IPS DF 6.9 (cell line): ENCODE measurements at regions not wholly inside any gene's neighbourhood (a gene's known extent, or its start where the extent isn't known, plus 50 kb on each side); places are given as distances from the start of the nearest gene placed in this dataset.
"Not testable (repeated sequence)": the region's sequence is repeated elsewhere in the genome, so short reads cannot be mapped to it uniquely, and the experiment has no call there.

Experiments used
- DNase-seq: peaks from one replicate; pipeline ENCODE4 v3.0.0-alpha.2; 2013; ENCODE audit warnings: low read depth, low spot score
- H3K27ac ChIP-seq: one replicate; pipeline ENCODE4 v1.5.1; 2013; ENCODE audit warnings: low read length, control low read depth
- H3K27me3 ChIP-seq: 2 replicates; pipeline ENCODE4 v1.6.1; 2013; ENCODE audit warnings: mild to moderate bottlenecking, low read length; ENCODE audit not compliant: control insufficient read depth, insufficient read depth
- H3K36me3 ChIP-seq: 2 replicates; pipeline ENCODE4 v1.6.1; 2013; ENCODE audit warnings: low read length; ENCODE audit not compliant: control insufficient read depth, insufficient read depth
- H3K4me1 ChIP-seq: 2 replicates; pipeline ENCODE4 v1.6.1; 2013; ENCODE audit warnings: low read length; ENCODE audit not compliant: control insufficient read depth, insufficient read depth
- H3K4me3 ChIP-seq: 2 replicates; pipeline ENCODE4 v1.5.1; 2013; ENCODE audit warnings: mild to moderate bottlenecking, low read length
- H3K9me3 ChIP-seq: 2 replicates; pipeline ENCODE4 v1.6.1; 2013; ENCODE audit warnings: low read length, inconsistent platforms; ENCODE audit not compliant: control insufficient read depth, insufficient read depth
- WGBS: extraction: QIAGEN DNeasy Blood & Tissue Kit; methylation state at CpG from one replicate; pipeline ENCODE4 v1.1.7; 2013; ENCODE audit warnings: mixed read lengths, missing lambda C conversion rate; ENCODE audit not compliant: insufficient read length, insufficient coverage; 5-methylcytosine and 5-hydroxymethylcytosine counted together

DNA sequence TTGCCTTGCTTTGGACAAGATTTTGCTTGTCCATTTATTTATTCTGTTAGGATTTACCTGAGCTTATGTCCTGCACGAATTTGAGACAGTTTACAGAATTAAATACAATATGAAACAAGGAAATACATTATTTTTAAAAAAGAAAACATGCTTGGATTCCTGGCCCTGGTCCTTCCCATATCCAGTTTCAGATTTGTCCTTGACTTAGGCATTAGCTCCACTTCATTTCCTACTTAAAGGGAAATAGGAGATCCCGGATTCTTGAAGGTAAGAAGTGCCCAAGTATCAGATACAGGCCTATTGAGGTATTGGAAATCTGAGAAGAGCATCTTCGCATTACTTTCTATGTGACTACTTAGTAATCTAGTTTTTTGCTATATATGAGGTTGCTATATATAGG lies 672.0 kb downstream of the SI start:
- H3K36me3 ChIP-seq: no peaks in the 10 kb centered on the region
- no peaks in the 10 kb centered on the region for H3K4me1 ChIP-seq
- H3K27me3 ChIP-seq: no peaks in the 10 kb centered on the region
- H3K9me3 ChIP-seq: no peaks in the 10 kb centered on the region
- no peak overlapping the region for H3K27ac ChIP-seq
- WGBS: no CpG with 5 or more reads among the region's 3 CpGs
- H3K4me3 ChIP-seq: no peak overlapping the region
- no peak for DNase-seq

DNA sequence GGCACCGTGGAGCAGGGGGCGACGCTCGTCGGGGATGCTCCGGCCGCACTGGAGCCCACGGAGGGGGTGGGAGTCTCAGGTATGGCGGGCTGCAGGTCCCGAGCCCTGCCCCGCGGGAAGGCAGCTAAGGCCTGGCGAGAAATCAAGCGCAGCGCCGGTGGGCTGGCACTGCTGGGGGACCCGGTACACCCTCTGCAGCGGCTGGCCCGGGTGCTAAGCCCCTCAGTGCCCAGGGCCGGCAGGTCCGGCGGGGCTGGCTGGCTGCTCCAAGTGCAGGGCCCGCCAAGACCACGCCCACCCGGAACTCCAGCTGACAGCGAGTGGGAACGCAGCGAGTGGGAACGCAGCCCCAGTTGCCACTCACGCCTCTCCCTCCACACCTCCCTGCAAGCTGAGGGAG lies 676.4 kb downstream of the SI start:
- WGBS: no CpG with 5 or more reads among the region's 30 CpGs
- H3K9me3 ChIP-seq: no peaks in the 10 kb centered on the region
- no peaks in the 10 kb centered on the region for H3K36me3 ChIP-seq
- H3K4me3 ChIP-seq: no peak overlapping the region
- no peak for DNase-seq
- no peaks in the 10 kb centered on the region for H3K27me3 ChIP-seq
- no peaks in the 10 kb centered on the region for H3K4me1 ChIP-seq
- H3K27ac ChIP-seq: no peak overlapping the region

DNA sequence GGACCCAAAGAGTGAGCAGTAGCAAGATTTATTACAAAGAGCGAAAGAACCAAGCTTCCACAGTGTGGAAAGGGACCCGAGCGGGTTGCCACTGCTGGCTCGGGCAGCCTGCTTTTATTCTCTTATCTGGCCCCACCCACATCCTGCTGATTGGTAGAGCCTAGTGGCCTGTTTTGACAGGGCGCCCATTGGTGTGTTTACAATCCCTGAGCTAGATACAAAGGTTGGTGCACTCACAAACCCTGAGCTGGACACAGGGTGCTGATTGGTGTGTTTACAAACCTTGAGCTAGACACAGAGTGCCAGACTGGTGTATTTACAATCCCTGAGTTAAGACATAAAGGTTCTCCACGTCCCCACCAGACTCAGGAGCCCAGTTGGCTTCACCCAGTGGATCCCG lies 676.9 kb downstream of the SI start:
- H3K4me1 ChIP-seq, H3K27ac ChIP-seq, H3K4me3 ChIP-seq, H3K36me3 ChIP-seq, H3K27me3 ChIP-seq, H3K9me3 ChIP-seq, DNase-seq: not testable (repeated sequence)
- WGBS: no CpG with 5 or more reads among the region's 7 CpGs

DNA sequence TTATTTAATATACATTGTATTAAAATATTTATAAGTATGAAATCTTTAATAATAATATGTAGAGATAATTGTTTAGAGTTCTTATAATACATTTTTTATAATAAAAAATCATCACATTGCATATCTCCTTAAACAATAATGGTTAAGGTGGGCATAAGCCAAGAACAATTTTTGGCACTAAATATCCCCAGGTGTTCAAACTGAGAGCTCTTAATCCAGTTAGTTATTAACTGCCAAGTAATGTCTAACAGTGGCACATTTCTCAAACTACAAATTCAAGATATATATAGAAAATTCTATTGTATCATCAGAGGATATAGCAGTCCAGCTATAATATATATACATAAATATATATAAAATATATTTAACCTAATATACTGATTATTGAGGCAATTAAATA lies 680.8 kb downstream of the SI start:
- no peak for DNase-seq
- H3K27me3 ChIP-seq: no peaks in the 10 kb centered on the region
- H3K36me3 ChIP-seq: no peaks in the 10 kb centered on the region
- H3K9me3 ChIP-seq: no peaks in the 10 kb centered on the region
- no peaks in the 10 kb centered on the region for H3K4me1 ChIP-seq
- H3K4me3 ChIP-seq: no peak overlapping the region
- H3K27ac ChIP-seq: no peak overlapping the region

DNA sequence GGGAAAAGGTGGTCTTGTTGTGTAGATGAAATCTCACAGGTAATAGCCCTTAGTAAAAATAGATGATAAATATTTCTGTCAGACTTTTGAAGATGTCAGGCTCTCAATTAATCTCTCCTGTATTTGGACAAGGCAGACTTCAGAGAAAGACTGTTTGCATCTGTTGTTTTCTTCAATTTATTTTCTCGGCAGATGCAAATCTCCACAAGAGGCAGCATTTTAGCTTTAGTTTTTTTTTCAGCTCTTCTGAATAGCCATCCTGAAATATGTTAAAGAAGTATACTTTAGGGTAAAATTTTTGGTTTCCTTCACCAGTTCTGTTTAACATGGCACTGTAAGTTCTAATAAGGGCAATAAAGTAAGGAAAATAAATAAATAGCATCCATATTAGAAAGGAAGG lies 685.1 kb downstream of the SI start:
- no peaks in the 10 kb centered on the region for H3K4me1 ChIP-seq
- H3K27ac ChIP-seq: no peak overlapping the region
- 0 out of 2 replicates have a peak, but pooled peaks cover 1% of the 10 kb centered on the region for H3K9me3 ChIP-seq
- H3K27me3 ChIP-seq: no peaks in the 10 kb centered on the region
- WGBS: no CpG with 5 or more reads among the region's 1 CpG
- no peaks in the 10 kb centered on the region for H3K36me3 ChIP-seq
- H3K4me3 ChIP-seq: no peak overlapping the region
- DNase-seq: no peak

DNA sequence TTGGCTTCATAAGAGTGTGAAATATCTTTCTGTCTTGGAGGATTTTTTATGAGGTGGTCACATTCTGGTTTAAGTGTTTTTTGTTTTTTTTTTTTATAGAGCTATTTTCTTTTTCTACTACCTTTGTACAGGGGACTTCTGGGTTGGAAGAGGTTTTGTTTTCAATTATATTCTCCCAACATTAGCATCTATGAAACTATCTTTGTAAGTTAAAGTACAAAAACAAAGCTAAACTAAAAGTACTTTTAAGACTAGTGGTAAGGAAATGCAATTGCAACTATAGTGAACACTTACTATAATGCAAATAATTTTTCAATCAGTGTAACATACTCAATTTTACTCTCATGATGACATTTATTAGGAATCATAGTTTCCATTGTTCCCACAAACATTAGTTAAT lies 688.2 kb downstream of the SI start:
- no peak for DNase-seq
- Histone ChIP-seq H3K36me3 (no peaks in the 10 kb centered on the region), H3K27me3 (no peaks in the 10 kb centered on the region), H3K4me3 (no peak overlapping the region), H3K27ac (no peak overlapping the region), H3K9me3 (0 out of 2 replicates have a peak, but pooled peaks cover 2% of the 10 kb centered on the region), H3K4me1 (no peaks in the 10 kb centered on the region)

DNA sequence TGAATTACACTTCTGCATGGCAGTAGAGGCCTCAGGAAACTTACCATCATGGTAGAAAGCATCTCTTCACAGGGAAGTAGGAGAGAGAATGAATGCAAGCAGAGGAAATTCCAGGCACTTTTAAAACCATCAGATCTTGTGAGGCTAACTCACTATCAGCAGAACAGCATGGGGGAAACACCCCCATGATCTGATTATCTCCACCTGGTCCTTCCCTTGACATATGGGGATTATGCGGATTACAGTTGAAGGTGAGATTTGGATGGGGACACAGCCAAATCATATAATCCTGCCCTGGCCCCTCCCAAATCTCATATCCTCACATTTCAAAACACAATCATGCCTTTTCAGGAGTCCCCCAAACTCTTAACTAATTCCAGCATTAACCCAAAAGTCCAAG lies 691.1 kb downstream of the SI start:
- no peaks in the 10 kb centered on the region for H3K36me3 ChIP-seq
- no peaks in the 10 kb centered on the region for H3K4me1 ChIP-seq
- no peak overlapping the region for H3K4me3 ChIP-seq
- H3K9me3 ChIP-seq: 0 out of 2 replicates have a peak, but pooled peaks cover 2% of the 10 kb centered on the region
- no peaks in the 10 kb centered on the region for H3K27me3 ChIP-seq
- no CpG with 5 or more reads among the region's 1 CpG for WGBS
- no peak overlapping the region for H3K27ac ChIP-seq
- no peak for DNase-seq

DNA sequence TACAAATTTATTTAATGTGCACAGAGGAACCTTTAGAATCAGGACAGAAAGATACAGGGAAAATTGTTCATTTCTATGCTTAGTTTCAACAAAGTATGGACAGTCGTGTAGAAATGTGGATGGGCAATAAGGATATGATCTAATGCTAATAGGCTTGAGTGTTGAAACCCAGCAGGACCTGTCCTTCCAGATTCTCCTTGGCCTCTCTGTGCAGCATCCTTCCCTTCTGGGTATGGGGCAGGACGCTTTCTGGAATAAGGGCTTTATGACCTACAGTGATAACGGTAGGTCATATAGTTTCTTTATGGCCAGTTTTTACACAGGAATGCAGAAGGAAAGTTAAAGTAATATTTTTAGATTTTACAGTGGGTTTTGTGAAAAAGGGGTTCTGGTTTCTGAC lies 698.1 kb downstream of the SI start:
- no CpG with 5 or more reads among the region's 3 CpGs for WGBS
- Histone ChIP-seq H3K27me3 (no peaks in the 10 kb centered on the region), H3K4me1 (no peaks in the 10 kb centered on the region), H3K36me3 (no peaks in the 10 kb centered on the region), H3K27ac (no peak overlapping the region), H3K4me3 (no peak overlapping the region), H3K9me3 (no peaks in the 10 kb centered on the region)
- DNase-seq: no peak

DNA sequence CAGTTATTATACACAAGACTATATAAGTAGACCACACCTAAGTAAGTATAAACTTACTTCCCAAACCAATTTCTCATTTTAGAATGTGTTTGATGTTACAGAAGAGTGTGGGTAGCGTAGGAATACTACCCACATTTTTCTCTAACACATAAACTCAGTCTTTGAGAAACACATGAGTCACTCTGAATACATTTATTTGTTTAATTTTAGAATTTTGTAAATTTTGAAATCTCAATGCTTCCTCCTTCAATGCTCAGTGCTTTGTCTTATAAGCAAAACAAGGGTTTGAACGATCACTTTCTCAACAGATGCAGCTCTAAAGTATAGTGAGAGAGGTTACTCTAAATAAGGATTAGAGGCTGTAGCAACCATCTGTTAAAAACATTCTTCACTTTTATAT lies 700.8 kb downstream of the SI start:
- no CpG with 5 or more reads among the region's 2 CpGs for WGBS
- H3K36me3 ChIP-seq: no peaks in the 10 kb centered on the region
- H3K27ac ChIP-seq: no peak overlapping the region
- no peaks in the 10 kb centered on the region for H3K27me3 ChIP-seq
- no peak for DNase-seq
- no peaks in the 10 kb centered on the region for H3K4me1 ChIP-seq
- no peak overlapping the region for H3K4me3 ChIP-seq
- H3K9me3 ChIP-seq: no peaks in the 10 kb centered on the region

DNA sequence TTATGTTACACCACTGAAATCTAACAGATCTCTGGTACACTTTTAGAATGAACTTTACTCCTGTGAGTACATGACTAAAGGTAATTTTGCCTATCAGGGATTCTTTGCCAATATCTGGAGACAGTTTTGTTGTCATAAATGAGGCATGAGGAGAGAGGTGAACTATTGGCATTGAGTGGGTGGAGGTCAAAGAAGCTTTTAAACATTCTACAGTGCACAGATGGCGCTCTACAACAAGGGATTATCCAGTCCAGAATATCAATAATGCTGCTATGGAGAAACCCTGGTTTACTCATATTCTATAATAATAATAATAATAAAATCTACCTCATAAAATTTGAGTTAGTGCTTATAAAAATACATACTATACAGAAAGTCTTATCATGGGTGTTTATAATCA lies 702.3 kb downstream of the SI start:
- no peak overlapping the region for H3K4me3 ChIP-seq
- no peak overlapping the region for H3K27ac ChIP-seq
- no peaks in the 10 kb centered on the region for H3K9me3 ChIP-seq
- no peaks in the 10 kb centered on the region for H3K4me1 ChIP-seq
- H3K27me3 ChIP-seq: no peaks in the 10 kb centered on the region
- no peaks in the 10 kb centered on the region for H3K36me3 ChIP-seq
- no CpG with 5 or more reads among the region's 1 CpG for WGBS
- DNase-seq: no peak

DNA sequence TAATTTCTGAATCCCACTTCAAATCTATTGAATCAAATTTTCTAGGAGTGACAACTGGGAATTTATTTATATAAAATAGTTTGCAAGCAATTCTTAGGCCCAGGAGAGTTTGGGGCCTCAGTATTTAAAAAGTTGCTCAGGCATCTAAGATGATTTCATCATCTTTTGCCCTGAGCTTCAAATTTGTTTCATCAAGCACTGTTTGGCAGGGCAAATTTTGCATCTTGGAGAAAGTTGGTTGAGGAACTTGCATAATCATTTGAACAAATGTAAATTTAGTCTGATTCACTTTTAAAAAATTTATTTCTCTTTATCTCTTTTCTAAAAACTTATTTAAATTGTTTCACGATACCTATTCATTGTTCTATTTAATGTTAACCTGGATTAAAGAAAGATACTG lies 702.8 kb downstream of the SI start:
- Histone ChIP-seq H3K4me3 (no peak overlapping the region), H3K4me1 (no peaks in the 10 kb centered on the region), H3K27me3 (no peaks in the 10 kb centered on the region), H3K36me3 (no peaks in the 10 kb centered on the region), H3K9me3 (no peaks in the 10 kb centered on the region), H3K27ac (no peak overlapping the region)
- no peak for DNase-seq
- no CpG with 5 or more reads among the region's 1 CpG for WGBS
